Fibroblast of the conjunctiva (primary cell): ENCODE measurements at regions not wholly inside any gene's neighbourhood (a gene's known extent, or its start where the extent isn't known, plus 50 kb on each side); places are given as distances from the start of the nearest gene placed in this dataset.

Source experiments
- DNase-seq: peaks from one replicate; pipeline ENCODE4 v3.0.0-alpha.2; 2010; ENCODE audit warnings: low read depth

DNA sequence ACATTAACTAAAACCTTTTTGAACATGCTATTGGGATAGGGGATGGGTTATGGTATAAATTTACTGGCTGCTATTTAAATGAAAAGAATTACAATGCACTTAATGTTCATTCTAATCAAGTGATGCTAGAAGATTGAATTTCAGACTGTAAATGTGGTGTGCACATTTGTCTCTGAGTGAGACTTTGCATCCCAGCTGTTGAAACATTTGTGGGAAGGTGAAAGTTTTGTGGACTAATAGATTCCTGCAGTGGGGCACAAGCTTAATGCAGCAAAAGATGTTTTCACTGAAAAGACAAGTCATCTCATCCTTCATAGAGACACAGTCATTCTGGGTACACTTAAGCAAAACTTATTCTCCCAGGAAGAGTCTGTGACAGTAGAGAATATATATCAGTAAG lies 323.6 kb downstream of the NFIB start:
- DNase-seq: no peak

DNA sequence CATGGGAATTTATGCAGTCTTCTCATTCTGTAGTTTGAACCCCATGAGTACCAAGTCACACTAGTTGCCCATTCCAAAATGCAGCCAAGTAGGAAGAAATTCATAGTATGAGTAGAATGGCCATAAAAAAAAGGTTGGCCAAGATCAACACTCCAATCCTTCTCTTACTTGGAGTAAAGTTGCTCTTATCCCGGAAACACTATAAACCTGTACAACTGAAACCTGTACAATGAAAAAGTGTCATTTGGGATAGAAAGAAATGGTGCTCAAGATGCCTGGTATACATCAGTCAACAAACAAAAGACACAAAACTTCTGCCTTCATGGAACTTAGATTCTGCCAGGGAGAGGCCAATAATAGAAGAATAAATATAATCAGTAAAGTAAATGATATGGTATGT lies 325.0 kb downstream of the NFIB start:
- DNase-seq: no peak

DNA sequence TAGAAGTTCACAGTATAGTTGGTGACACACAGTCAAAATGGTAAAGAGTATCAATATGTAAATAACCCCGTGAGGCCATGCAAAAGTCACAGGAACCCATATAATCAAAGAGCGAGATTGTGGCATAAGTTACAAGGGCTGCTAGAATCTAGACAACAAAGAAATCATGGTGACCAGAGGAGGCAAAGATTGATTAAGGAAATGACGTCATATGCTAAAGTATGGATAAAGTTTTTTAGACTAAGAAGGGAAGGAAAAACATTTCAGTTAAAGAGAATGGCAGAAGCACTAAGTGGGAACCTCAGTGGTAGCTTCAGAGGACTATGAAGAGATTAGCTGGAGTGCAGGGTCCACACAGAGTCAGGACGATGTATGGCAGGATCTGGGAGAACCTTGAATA lies 330.3 kb downstream of the NFIB start:
- no peak for DNase-seq

DNA sequence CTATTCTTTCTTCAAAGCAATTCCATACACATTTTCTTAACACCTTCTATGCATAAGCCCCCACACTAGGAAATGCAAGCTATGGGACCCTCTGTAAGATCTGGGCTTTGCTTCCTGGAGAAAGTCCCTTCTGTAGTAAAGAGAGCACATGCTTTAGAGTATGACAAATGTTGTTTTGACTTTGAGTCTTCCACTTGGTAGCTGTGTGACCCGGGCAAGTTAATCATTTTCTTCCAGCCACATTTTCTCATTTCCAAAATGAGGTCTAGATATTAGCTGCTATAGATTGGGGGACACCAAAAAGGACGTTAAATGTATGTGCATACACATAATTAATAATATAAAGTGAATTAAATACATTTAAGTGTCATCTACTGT lies 334.0 kb downstream of the NFIB start:
- DNase-seq: no peak

DNA sequence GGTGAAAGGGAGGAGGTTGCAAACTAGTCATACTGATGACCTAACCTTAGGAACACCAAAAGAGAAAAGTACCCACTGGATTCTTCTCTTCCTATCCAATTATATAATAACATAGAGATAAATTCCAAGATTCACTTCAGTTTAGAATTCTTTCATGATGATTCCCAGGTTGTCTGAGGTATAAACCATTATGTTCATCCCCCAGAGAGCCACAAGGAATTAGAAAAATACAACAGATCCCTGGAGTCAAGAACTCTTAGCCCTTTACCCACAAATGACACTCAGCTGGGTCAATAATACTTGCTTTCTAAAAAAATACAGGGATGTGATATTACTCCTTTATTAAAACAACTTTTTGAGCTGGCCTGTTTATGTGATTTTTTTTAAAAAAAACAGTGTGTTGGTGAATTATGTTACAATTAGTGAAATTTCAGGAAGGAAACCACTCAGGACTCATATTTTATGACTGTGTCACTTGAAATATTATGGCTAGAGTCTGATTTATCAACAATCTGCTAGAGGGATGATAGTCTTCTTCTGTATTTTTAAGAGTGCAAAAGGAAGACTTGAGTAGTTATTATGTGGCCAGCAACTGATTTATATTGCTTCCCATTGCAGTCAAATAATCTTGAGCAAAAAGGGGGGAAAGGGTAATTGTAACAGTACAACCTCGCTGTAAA lies 338.2 kb downstream of the NFIB start:
- DNase-seq: no peak

DNA sequence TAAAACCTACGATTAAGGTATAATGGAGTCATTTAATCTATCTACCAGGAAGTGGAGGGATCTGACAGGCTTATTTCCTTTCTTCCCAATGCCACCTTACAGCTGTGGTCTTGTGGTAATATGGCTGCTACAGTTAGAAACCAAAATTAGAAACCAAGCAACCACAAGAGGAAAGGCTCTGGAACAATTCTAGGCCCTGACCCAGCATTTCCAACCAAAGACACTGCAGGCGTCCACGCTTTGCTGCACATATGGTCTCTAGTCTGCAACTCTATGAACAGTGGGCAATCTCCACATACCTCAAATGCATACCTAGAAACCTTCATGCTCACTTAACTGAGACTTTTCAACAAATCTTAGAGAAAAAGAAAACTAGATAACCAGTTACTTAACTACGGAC lies 339.1 kb downstream of the NFIB start:
- no peak for DNase-seq

DNA sequence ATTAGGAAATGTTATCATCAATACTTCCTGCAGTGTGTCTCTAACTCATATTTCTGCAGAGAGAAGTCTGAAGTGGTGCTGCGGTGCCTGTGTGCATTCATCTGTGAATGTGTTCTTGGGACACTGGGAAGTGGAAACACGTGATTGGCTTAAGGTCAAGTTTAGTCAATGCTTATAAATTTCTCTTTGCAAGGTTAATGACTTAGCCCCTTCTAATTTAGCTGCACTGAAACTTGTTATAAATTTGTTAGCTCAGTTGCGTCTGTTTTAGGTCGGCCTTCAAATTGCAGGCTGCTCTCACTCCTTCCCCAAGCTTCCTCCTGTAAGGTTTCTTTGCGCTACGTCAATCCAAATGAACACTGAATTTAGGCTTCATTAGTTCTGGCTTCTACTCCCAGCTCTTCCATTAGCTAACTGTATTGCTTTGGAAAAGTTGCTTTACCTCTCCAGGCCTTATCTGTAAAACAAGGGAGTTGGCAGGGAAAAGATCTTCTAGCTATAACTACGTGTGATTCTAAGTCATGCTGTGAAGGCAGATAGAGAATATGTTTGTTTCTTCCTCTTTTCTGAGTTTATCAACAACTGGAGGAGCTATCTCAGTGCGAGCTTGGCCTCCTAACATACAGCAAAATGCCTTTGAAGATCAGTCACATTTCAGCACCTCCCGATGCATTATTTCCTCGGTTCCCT lies 341.8 kb downstream of the NFIB start:
- no peak for DNase-seq

DNA sequence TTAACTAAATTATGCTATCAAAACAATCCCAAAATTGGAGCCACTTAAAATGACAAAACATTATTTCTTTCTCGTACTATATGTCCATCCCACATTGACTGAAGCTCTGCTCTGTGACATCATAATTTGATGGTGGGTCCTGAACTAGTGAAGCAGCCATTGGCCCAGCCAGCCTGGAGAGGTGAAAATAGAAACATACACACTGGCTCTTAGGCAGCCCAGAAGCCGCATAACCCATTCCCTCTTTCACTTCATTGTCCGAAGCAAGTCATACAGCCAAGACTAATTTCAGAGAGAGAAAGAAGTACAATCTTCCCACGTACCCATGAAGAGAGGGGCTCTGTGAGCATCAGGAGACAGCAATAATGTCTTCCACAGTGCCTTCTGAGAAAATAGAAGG lies 342.5 kb downstream of the NFIB start:
- no peak for DNase-seq

DNA sequence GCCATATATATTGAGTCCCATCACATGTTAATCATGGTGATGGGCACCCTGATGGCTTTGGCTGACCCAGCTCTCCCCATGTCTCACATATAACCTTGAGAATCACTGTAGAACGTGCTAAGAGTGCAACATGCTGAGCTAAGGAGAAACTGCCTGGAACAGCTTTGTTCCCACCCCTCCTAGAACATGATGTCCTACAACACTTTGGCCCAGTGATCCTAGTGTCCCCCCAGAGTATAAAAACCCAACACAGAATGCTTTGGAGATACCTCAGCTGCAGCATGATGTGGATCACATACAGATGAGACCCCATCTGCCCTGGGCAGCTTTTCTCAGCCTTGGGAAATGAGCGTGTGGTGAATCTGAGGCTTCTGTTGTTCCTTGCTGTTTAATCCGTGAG lies 343.5 kb downstream of the NFIB start:
- DNase-seq: no peak

DNA sequence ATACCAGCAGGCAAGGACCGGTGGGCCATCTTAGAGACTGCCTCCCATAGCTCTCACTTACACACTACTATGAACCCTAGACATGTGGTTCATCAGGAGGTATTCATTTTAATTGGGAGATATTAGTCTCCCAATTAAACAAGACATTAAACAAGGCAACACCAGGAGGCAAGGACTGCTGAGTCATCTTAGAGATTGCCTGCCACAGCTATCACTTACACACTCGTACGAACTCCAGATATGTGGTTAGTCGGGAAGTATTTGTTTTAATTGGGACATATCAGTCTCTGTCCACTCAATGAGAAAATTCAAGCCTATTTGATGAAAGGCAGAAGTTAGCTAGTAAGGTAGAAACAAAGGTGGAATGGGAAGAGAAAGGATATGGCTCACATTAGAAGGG lies 343.9 kb downstream of the NFIB start:
- DNase-seq: no peak

DNA sequence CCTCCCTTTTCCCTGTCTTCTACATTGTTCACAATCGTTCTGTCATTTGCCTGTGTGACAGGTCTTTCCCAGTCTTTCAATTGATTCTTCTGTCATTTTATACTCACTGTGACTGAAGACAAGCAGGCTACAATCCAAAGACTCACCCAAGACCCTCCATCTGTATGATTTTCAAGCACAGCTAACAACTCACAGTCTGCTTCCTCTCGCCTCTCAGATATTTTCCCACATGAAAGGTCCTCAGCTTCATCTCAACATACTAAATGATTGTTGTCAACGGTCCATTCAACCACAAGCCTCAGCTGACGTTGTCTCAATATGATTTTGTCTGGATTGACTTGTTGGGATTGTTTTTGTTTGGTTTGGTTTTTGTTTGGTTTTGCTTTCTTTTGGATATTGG lies 346.5 kb downstream of the NFIB start:
- no peak for DNase-seq

DNA sequence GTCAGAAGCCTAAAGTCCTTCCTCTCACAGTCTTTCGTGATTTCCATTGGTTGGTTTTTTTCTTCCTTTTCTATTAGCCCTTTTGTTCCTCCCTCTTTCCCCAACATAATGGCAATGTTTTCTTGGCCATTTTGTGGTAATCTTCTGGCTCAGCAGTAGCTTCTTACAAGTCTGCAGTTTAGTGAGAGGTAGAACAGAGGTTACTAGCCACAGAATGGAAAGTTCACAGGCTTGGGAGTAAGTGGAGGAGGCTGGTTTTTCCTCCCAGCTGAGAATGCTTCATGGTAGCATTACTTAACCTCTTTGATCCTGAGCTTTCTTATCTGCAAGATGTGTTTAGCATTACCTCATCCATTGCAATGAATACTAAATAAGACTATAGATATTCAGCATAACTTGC lies 346.9 kb downstream of the NFIB start:
- no peak for DNase-seq

DNA sequence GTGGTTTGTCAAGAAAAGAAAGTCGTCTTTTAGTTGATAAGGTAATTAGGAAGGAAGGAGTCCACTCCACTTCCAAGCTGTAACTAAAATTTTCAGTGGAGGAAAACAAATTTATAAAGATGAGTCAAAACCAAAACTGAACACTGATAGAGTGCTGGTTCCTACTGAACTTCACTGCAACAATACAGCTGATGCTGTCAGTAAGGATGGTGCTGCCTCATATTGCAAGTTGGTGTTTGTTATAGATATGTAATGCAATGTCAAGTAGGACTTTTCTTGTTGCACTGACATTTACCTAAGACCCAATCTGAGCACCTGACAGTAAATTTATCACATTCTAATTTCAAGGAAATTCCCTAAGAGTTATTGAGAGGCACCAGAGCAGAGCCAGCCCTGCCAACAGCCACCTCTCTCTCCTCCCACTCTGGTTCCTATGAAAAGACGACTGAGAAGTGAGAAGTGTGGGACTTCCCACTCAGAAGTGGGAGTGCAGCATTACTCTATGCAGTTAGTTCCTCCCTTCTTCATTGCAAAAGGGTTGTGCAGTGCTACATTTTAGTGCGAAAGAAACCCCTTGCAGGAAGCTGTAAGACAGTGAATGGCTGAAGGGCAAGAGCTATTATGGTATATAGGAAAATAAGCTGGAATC lies 350.8 kb downstream of the NFIB start:
- no peak for DNase-seq

DNA sequence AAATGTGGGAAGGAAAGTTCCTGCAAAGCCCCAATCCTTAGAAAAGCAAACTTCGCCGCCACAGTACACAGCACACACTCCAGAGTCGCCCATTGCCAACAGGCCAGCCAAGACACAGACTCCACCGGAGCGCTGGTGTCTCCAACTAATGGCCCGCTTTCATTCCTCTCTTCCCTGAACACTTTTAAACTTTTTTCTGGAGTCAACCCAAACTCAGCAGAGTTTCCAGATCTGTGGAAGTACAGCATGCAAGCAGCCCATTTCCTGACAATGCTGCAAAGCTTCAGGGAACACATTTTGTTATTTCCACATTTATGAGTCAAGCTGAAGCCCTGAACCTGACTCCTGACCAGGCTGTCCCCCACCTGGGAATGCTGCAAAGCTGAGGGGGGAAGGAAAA lies 351.9 kb downstream of the NFIB start:
- DNase-seq: no peak

DNA sequence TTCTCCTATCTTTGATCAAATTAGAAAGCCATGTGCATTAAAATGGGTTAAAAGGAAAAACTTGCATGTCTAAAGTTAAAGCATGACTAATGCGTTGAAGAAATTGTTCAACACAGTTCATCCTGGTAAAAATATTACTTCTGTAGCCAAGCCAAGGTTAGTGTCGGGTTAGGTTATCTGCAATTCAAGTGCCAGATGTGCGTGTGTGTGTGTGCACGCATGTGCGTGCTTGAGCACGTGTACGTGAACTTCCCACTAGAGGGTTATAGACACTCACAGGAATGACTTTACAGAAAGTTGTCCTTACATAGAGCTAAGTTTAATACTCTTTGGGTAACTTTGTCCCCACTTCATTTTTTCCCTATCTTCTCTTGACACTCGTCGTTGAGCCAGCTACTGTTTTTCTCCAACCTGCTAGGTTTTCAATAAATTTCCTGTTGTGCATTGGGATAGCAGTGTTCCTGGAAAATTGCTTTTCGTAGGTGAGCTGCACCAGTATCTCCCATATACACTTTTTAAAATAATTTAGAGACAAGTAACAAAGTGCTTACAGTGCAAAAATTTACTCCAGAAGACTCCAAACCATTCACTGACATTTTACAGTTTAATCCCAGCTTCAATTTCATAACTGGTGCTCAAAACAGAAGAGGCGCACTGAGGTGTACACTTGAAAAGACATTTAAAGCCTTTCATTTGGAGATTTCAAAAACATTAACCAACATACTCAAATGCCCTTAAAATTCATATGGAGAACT lies 353.8 kb downstream of the NFIB start:
- no peak for DNase-seq

DNA sequence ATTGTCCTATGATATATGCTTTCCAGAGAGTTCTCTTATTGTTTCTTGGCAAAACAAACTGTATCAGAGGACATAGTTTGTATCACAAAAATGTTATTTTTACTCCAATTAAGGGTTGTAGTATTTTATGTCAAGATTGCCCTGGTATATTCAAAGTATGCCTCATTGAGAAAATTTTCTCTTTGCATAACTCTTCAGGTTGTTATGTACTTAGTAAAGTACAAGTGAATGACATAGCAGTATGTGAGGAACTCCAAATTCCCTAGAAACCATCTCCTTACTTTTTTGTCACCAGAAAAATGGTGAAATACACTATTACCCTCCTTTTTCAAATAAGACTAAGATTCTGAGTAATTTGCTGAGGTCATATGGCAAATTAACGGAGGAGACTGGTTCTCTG lies 355.3 kb downstream of the NFIB start:
- no peak for DNase-seq

DNA sequence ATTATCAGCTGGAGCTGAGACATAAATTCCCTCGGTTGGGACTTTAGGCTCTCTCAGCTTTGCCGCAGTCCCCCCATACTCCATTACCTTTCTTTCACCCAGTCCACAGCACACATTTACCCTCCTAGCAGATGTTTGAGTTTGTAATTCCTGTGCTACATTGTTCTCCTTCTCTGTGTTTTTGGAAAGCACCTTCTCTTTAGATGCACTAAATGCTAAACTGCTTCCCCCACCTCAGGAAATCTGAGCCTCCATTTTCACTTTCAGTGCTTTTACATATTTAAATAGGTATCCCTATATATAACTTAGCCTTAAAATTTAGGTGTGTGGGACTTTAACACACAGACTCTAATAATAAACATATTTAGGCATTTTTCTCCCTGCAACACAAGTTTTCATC lies 356.9 kb downstream of the NFIB start:
- no peak for DNase-seq

DNA sequence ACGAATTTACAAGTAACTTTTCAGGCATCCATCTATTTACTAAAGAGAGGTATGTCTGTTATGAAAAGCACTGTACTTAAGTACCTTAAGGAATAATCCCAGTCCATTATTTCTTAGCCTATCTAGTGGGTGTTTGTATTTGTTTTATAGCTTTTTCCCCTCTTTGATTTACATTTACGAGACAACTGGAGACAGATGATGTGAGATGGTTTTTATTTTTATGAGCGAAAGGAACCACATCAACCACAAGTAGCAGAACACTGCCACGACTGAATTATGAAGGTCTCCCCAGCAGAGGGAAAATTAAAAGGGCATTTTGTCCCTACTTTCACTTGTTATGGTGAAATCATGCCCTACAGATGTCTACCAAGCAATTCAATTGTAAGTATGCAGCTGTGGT lies 357.8 kb downstream of the NFIB start:
- no peak for DNase-seq

DNA sequence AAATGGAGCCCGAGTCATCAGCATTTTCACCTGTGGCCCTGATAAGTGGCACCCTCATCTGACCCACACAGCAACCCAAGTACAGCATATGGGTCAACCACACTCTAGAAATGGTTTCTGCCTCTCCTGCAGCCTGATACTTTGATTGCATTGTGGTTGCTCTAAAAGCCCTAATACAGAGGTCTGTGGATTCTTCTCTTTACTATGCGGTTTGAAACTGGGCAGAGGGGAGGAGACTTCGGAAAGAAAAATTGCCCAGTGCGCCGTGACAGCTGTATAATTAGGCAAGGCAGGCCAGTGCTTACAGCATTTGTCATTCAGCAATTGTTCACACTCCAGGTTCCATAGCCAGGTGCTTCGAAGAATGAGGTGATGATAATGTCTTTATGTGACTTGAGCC lies 361.0 kb downstream of the NFIB start:
- DNase-seq: no peak

DNA sequence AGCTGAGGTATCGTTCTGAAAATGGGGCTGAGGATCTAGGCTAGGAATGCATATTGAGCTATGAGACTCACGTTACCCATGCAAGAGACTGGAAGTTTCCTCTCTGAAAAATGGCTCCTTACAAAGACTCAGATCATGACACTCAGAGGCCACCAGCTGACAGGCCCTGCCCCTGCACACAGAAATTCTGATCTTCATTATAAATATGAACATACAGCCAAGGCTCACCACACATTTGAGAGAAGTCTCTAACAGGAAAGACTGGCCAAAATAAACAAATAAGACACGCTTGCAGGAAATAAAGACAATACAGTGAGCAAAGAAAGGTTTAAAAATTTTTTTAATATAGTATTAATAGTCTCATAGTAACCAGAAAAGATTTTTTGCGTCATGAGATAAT lies 365.9 kb downstream of the NFIB start:
- no peak for DNase-seq

DNA sequence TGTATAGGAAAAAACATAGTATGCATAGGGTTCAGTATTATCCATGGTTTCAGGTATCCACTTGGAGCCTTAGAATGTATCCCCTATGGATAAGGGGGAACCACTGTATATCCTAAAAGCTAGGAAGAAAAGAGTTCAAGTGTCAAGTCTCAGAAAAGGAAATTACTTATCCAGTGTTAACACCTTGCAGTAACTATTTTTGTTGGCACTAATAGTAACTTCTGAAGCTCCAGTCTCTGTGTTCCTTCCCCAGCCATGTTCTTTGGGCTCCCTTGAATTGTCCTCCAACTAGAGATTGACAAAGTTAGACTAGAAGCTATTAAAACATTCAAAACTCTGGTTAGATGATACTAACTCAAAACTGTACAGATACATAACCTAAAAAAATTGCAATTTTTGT lies 370.8 kb downstream of the NFIB start:
- DNase-seq: no peak

DNA sequence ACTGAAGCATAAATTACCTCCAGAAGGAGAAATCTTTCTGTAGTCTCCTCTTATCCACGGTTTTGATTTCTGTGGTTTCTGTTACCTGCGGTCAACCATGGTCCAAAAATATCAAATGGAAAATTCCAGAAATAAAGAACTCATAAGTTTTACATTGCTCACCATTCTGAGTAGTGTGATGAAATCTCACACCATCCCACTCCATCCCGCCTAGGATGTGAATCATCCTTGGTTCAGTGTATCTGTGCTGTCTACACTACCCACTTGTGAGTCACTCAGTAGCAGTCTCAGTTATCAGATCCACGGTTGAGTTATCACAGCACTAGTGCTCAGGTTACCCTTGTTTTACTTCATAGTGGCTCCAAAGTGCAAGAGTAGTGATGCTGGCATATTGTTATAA lies 371.2 kb downstream of the NFIB start:
- peak; percentile 88 for DNase-seq

DNA sequence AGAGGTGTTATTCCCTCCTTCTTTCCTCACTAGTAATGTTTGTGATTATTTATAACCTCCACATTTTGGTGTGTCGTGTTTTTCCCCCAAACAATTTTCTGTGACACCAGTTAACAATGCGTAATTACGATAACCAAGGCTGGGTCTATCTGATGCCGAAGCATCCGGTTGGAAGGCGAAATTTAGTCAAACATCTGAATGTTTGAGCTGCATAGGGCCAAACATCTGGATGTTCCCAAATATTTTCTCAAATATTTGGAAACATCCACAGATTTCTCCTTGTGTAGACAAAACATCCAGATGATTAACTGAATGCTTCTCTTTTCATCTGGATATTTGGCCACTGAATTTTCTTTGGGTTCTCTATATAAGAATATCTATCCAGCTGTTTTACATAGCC lies 371.7 kb downstream of the NFIB start:
- no peak for DNase-seq
